Tibial artery (tissue), 4 donors: ENCODE measurements at regions not wholly inside any gene's neighbourhood (a gene's known extent, or its start where the extent isn't known, plus 50 kb on each side); places are given as distances from the start of the nearest gene placed in this dataset.

Source experiments
- DNase-seq, 2 donors: peaks; one replicate each; pipeline ENCODE4 v3.0.0-alpha.2; 2019
- H3K27ac ChIP-seq, 2 donors: fragments of 200-600 bp; sonication (generic) in 1 of 2; 1 replicate in 1 of 2; 2 replicates in 1 of 2; pipeline ENCODE4 v1.5.1; 2018 to 2019; ENCODE audit warnings: mild to moderate bottlenecking in 1 of 2
- H3K27me3 ChIP-seq, 2 donors: fragments of 200-600 bp; sonication (generic) in 1 of 2; one replicate each; pipeline versions ENCODE4 v1.5.1 to v1.6.0; 2016 to 2019
- H3K36me3 ChIP-seq, 3 donors: fragments of 200-600 bp; sonication (generic) in 2 of 3; one replicate each; pipeline ENCODE4 v1.5.1; 2016 to 2019; ENCODE audit warnings: mild to moderate bottlenecking in 2 of 3
- H3K4me1 ChIP-seq, 4 donors: fragments of 200-600 bp; sonication (generic) in 2 of 4; 1 replicate in 3 of 4; 2 replicates in 1 of 4; pipeline ENCODE4 v1.5.1; 2016 to 2019
- H3K4me3 ChIP-seq, 2 donors: fragments of 200-600 bp; sonication (generic) in 1 of 2; 1 replicate in 1 of 2; 2 replicates in 1 of 2; pipeline ENCODE4 v1.5.1; 2018 to 2019; ENCODE audit warnings: mild to moderate bottlenecking in 2 of 2
- H3K9me3 ChIP-seq, 3 donors: fragments of 200-600 bp; sonication (generic) in 1 of 3; one replicate each; pipeline ENCODE4 v1.5.1; 2016 to 2019
- intact Hi-C: fragments of 100-400 bp; cut with DNase I; formaldehyde crosslinking; loops from one replicate; pipeline ENCODE4 v1.15.0; 2023; ENCODE audit warnings: low total_unique reads
- TF ChIP-seq, protein P1 (sequence below), 2 experiments: fragments of 200-600 bp in 1 of 2; fragments of 450-650 bp in 1 of 2; IDR thresholded peaks; one replicate each; pipeline ENCODE4 v1.5.1; 2017 to 2019; ENCODE audit warnings: antibody characterized with exemption in 2 of 2, mild to moderate bottlenecking in 1 of 2, moderate library complexity in 1 of 2

- H3K4me3 ChIP-seq, result no peak overlapping the region
- intact Hi-C loops, result no loop called here
These were observed 112.6 kb upstream of the SLC24A3 start for GRCh38 chr20:19099596-19100545.

GRCh38 chr20:19100975-19101374 is 111.5 kb upstream of the SLC24A3 start:
- no peak overlapping the region for H3K27ac ChIP-seq
- DNase-seq, result no peak
- no peaks in the 10 kb centered on the region for H3K4me1 ChIP-seq
- no peak overlapping the region for H3K4me3 ChIP-seq
- TF ChIP-seq, protein P1, sequence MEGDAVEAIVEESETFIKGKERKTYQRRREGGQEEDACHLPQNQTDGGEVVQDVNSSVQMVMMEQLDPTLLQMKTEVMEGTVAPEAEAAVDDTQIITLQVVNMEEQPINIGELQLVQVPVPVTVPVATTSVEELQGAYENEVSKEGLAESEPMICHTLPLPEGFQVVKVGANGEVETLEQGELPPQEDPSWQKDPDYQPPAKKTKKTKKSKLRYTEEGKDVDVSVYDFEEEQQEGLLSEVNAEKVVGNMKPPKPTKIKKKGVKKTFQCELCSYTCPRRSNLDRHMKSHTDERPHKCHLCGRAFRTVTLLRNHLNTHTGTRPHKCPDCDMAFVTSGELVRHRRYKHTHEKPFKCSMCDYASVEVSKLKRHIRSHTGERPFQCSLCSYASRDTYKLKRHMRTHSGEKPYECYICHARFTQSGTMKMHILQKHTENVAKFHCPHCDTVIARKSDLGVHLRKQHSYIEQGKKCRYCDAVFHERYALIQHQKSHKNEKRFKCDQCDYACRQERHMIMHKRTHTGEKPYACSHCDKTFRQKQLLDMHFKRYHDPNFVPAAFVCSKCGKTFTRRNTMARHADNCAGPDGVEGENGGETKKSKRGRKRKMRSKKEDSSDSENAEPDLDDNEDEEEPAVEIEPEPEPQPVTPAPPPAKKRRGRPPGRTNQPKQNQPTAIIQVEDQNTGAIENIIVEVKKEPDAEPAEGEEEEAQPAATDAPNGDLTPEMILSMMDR (IDR thresholded peaks at IDR 0.05), result no peak
- no peaks in the 10 kb centered on the region for H3K36me3 ChIP-seq
- intact Hi-C loops, result no loop called here
- H3K27me3 ChIP-seq, result no peaks in the 10 kb centered on the region
- no peaks in the 10 kb centered on the region for H3K9me3 ChIP-seq

More at GRCh38 chr20:19099596-19100545, 112.6 kb upstream of the SLC24A3 start:
- no peak for DNase-seq
- H3K4me1 ChIP-seq, result no peaks in the 10 kb centered on the region
- no peaks in the 10 kb centered on the region for H3K27me3 ChIP-seq
- no peaks in the 10 kb centered on the region for H3K9me3 ChIP-seq
- no peaks in the 10 kb centered on the region for H3K36me3 ChIP-seq
- TF ChIP-seq, protein P1 (IDR thresholded peaks at IDR 0.05), result no peak
- no peak overlapping the region for H3K27ac ChIP-seq

- DNase-seq, result no peak
- TF ChIP-seq, protein P1 (IDR thresholded peaks at IDR 0.05), result no peak
- Histone ChIP-seq H3K4me3 (no peak overlapping the region), H3K9me3 (no peaks in the 10 kb centered on the region), H3K27me3 (no peaks in the 10 kb centered on the region), H3K4me1 (no peaks in the 10 kb centered on the region), H3K27ac (no peak overlapping the region), H3K36me3 (no peaks in the 10 kb centered on the region)
- intact Hi-C loops, result no loop called here
These were observed 108.3 kb upstream of the SLC24A3 start for GRCh38 chr20:19104186-19104585.

GRCh38 chr20:19108155-19108554 is 104.3 kb upstream of the SLC24A3 start:
- intact Hi-C loops, result no loop called here
- no peak overlapping the region for H3K27ac ChIP-seq
- no peak for DNase-seq
- TF ChIP-seq, protein P1 (IDR thresholded peaks at IDR 0.05), result no peak
- no peaks in the 10 kb centered on the region for H3K27me3 ChIP-seq
- H3K4me3 ChIP-seq, result no peak overlapping the region
- H3K9me3 ChIP-seq, result no peaks in the 10 kb centered on the region
- no peaks in the 10 kb centered on the region for H3K4me1 ChIP-seq
- no peaks in the 10 kb centered on the region for H3K36me3 ChIP-seq

GRCh38 chr20:19110285-19110684 is 102.2 kb upstream of the SLC24A3 start:
- H3K36me3 ChIP-seq, result no peaks in the 10 kb centered on the region
- intact Hi-C loops, result no loop called here
- no peak overlapping the region for H3K27ac ChIP-seq
- no peaks in the 10 kb centered on the region for H3K9me3 ChIP-seq
- no peaks in the 10 kb centered on the region for H3K27me3 ChIP-seq
- no peak overlapping the region for H3K4me3 ChIP-seq
- DNase-seq, result no peak
- TF ChIP-seq, protein P1 (IDR thresholded peaks at IDR 0.05), result no peak
- no peaks in the 10 kb centered on the region for H3K4me1 ChIP-seq
